ENCODE measurements at regions not wholly inside any gene's neighbourhood (a gene's known extent, or its start where the extent isn't known, plus 50 kb on each side); places are given as distances from the start of the nearest gene placed in this dataset.

GRCh38 chr2:213227458-213227857 is 56.8 kb upstream of the SPAG16 start:
- no peak for TF ChIP-seq POLR2A (IDR thresholded peaks at IDR 0.05)
- TF ChIP-seq CTCF (IDR thresholded peaks at IDR 0.05): no peak
- Histone ChIP-seq H3K27ac (no peak overlapping the region), H3K9me3 (no peaks in the 10 kb centered on the region), H3K4me1 (no peaks in the 10 kb centered on the region), H3K27me3 (no peaks in the 10 kb centered on the region), H3K4me3 (no peak overlapping the region), H3K36me3 (no peaks in the 10 kb centered on the region)
- intact Hi-C loops (cut with DNase I; ENCODE audit: low total_unique reads): no loop called here
- no peak for DNase-seq

- no peak overlapping the region for H3K4me3 ChIP-seq
- H3K27ac ChIP-seq: no peak overlapping the region
- H3K9me3 ChIP-seq: no peaks in the 10 kb centered on the region
- H3K36me3 ChIP-seq: no peaks in the 10 kb centered on the region
- no peak for DNase-seq
- intact Hi-C loops (cut with DNase I; ENCODE audit: low total_unique reads): no loop called here
- H3K27me3 ChIP-seq: no peaks in the 10 kb centered on the region
- H3K4me1 ChIP-seq: no peaks in the 10 kb centered on the region
- TF ChIP-seq POLR2A (IDR thresholded peaks at IDR 0.05) (no peak), CTCF (IDR thresholded peaks at IDR 0.05) (no peak)
Observed at GRCh38 chr2:213228638-213229037, 55.6 kb upstream of the SPAG16 start.

GRCh38 chr2:213229814-213230213 is 54.5 kb upstream of the SPAG16 start:
- no peaks in the 10 kb centered on the region for H3K36me3 ChIP-seq
- no peak overlapping the region for H3K27ac ChIP-seq
- intact Hi-C loops (cut with DNase I; ENCODE audit: low total_unique reads): no loop called here
- TF ChIP-seq POLR2A (IDR thresholded peaks at IDR 0.05) (no peak), CTCF (IDR thresholded peaks at IDR 0.05) (no peak)
- DNase-seq: no peak
- no peak overlapping the region for H3K4me3 ChIP-seq
- no peaks in the 10 kb centered on the region for H3K9me3 ChIP-seq
- H3K27me3 ChIP-seq: no peaks in the 10 kb centered on the region
- no peaks in the 10 kb centered on the region for H3K4me1 ChIP-seq

- no peak overlapping the region for H3K4me3 ChIP-seq
- no peak for DNase-seq
- intact Hi-C loops (cut with DNase I; ENCODE audit: low total_unique reads): no loop called here
- TF ChIP-seq CTCF (IDR thresholded peaks at IDR 0.05): no peak
- TF ChIP-seq POLR2A (IDR thresholded peaks at IDR 0.05): no peak
- H3K4me1 ChIP-seq: no peaks in the 10 kb centered on the region
- no peaks in the 10 kb centered on the region for H3K9me3 ChIP-seq
- H3K27me3 ChIP-seq: peaks cover 0 to 3% of the 10 kb centered on the region in 2 donors
- H3K36me3 ChIP-seq: no peaks in the 10 kb centered on the region
- no peak overlapping the region for H3K27ac ChIP-seq
Observed at GRCh38 chr2:213231966-213232365, 52.3 kb upstream of the SPAG16 start.

- DNase-seq: no peak
- intact Hi-C loops (cut with DNase I; ENCODE audit: low total_unique reads): no loop called here
- Histone ChIP-seq H3K4me1 (no peaks in the 10 kb centered on the region), H3K27ac (no peak overlapping the region), H3K9me3 (no peaks in the 10 kb centered on the region), H3K36me3 (no peaks in the 10 kb centered on the region), H3K27me3 (peaks cover 0 to 3% of the 10 kb centered on the region in 2 donors), H3K4me3 (no peak overlapping the region)
- TF ChIP-seq CTCF (IDR thresholded peaks at IDR 0.05): no peak
- TF ChIP-seq POLR2A (IDR thresholded peaks at IDR 0.05): no peak
Observed at GRCh38 chr2:213232649-213233437, 51.4 kb upstream of the SPAG16 start.
